Endothelial cell of umbilical vein (primary cell): ENCODE measurements at regions not wholly inside any gene's neighbourhood (a gene's known extent, or its start where the extent isn't known, plus 50 kb on each side); places are given as distances from the start of the nearest gene placed in this dataset.
A peak's percentile ranks its signal among the peaks of the same experiment; 100 is the strongest.

Source experiments
- BruUV-seq: library from RNA; stranded (reverse); fragments of 400-500 nt; replicated peaks from 2 replicates; lab custom pipeline; 2021; lab: Mats Ljungman, UMichigan
- CTCF ChIA-PET: fragments of 300-600, 350-600 bp; sonication (Branson Sonifier 250); formaldehyde crosslinking; loops from one replicate; lab custom pipeline; 2021; ENCODE audit warnings: antibody characterized with exemption, inconsistent platforms; lab: Charles Lee
- POLR2A ChIA-PET: fragments of 300-600, 350-600 bp; sonication (Branson Sonifier 250); formaldehyde crosslinking; loops from one replicate; lab custom pipeline; 2021; ENCODE audit warnings: antibody characterized with exemption, inconsistent platforms; lab: Charles Lee
- DNase-seq: peaks from one replicate; pipeline ENCODE4 v3.0.0-alpha.2; 2011; ENCODE audit warnings: low read depth, low spot score
- FAIRE-seq: peaks from 2 replicates; lab custom pipeline; 2011; peaks lifted over from hg19 to GRCh38; lab: Jason Lieb, UNC
- H2AFZ ChIP-seq: 2 replicates; pipeline ENCODE4 v1.6.0; 2012; ENCODE audit warnings: low read depth, low read length, control low read depth, inconsistent platforms
- H3K27ac ChIP-seq: 2 replicates; pipeline ENCODE4 v1.5.1; 2011; ENCODE audit warnings: low read depth, mild to moderate bottlenecking, control low read depth, low read length, moderate library complexity; ENCODE audit not compliant: insufficient read depth
- H3K27me3 ChIP-seq, 2 experiments: 2 replicates each; pipeline versions ENCODE4 v1.6.0 to v1.6.1; 2011; ENCODE audit warnings: low read length in 2 of 2, mixed read lengths in 1 of 2; ENCODE audit not compliant: control insufficient read depth in 2 of 2, insufficient read depth in 2 of 2
- H3K36me3 ChIP-seq, 2 experiments: 2 replicates in 1 of 2; 3 replicates in 1 of 2; pipeline ENCODE4 v1.5.1; 2011; ENCODE audit warnings: low read length in 2 of 2, mild to moderate bottlenecking in 1 of 2, moderate library complexity in 1 of 2; ENCODE audit not compliant: control insufficient read depth in 2 of 2, insufficient read depth in 2 of 2; ENCODE audit errors: extremely low read depth in 1 of 2
- H3K4me1 ChIP-seq: 3 replicates; pipeline ENCODE4 v1.5.1; 2011; ENCODE audit warnings: mild to moderate bottlenecking, low read length; ENCODE audit not compliant: control insufficient read depth, insufficient read depth; ENCODE audit errors: extremely low read depth
- H3K4me2 ChIP-seq: 2 replicates; pipeline ENCODE4 v1.6.1; 2011; ENCODE audit warnings: low read length, control low read depth, mixed read lengths; ENCODE audit not compliant: insufficient read depth
- H3K4me3 ChIP-seq, 3 experiments: fragments of 200-600 bp in 1 of 3; sonication (generic), shearing (Covaris generic) in 1 of 3; replicated peaks in 1 of 3; 2 replicates each; pipeline ENCODE4 v1.5.1; 2011 to 2016; ENCODE audit warnings: control low read depth in 3 of 3, low read length in 3 of 3, mild to moderate bottlenecking in 2 of 3, inconsistent platforms in 1 of 3, low read depth in 1 of 3, moderate library complexity in 1 of 3; ENCODE audit not compliant: insufficient read depth in 1 of 3
- H3K79me2 ChIP-seq: 2 replicates; pipeline ENCODE4 v1.6.0; 2012; ENCODE audit warnings: low read length, inconsistent platforms; ENCODE audit not compliant: control insufficient read depth, insufficient read depth
- H3K9ac ChIP-seq: replicated peaks from 2 replicates; pipeline ENCODE3; 2011; ENCODE audit warnings: low read length, control low read depth; ENCODE audit not compliant: insufficient read depth; ENCODE audit errors: extremely low read depth
- H3K9me1 ChIP-seq: replicated peaks from 3 replicates; pipeline ENCODE4 v1.6.0; 2011; ENCODE audit warnings: mild to moderate bottlenecking, low read length; ENCODE audit not compliant: control insufficient read depth, insufficient read depth; ENCODE audit errors: extremely low read depth
- H3K9me3 ChIP-seq: replicated peaks from 2 replicates; pipeline ENCODE4 v1.5.1; 2012; ENCODE audit warnings: low read length, inconsistent platforms; ENCODE audit not compliant: control insufficient read depth, insufficient read depth
- H4K20me1 ChIP-seq: replicated peaks from 2 replicates; pipeline ENCODE3; 2011; ENCODE audit warnings: mild to moderate bottlenecking, low read length; ENCODE audit not compliant: control insufficient read depth, insufficient read depth; ENCODE audit errors: extremely low read depth
- CTCF ChIP-seq, 2 donors: IDR thresholded peaks; 1 replicate in 1 of 2; 2 replicates in 1 of 2; pipeline ENCODE4 v1.5.1; 2011; ENCODE audit warnings: low read length in 2 of 2, mild to moderate bottlenecking in 2 of 2, moderate library complexity in 2 of 2, control low read depth in 1 of 2, inconsistent platforms in 1 of 2, low read depth in 1 of 2; ENCODE audit not compliant: insufficient read depth in 1 of 2; ENCODE audit errors: extremely low read depth in 1 of 2
- EZH2 ChIP-seq: IDR thresholded peaks from 2 replicates; pipeline ENCODE4 v1.6.1; 2012; ENCODE audit warnings: borderline replicate concordance, low read depth, mild to moderate bottlenecking, moderate library complexity, low read length, inconsistent platforms; ENCODE audit not compliant: severe bottlenecking
- FOS ChIP-seq: IDR thresholded peaks from 2 replicates; pipeline ENCODE4 v1.6.1; 2011; ENCODE audit warnings: mild to moderate bottlenecking, low read length, moderate library complexity, borderline replicate concordance; ENCODE audit not compliant: insufficient read depth
- GATA2 ChIP-seq: IDR thresholded peaks from 2 replicates; pipeline ENCODE4 v1.7.0; 2011; ENCODE audit warnings: low read depth, mild to moderate bottlenecking, moderate library complexity, mixed read lengths, low read length; ENCODE audit not compliant: insufficient read length, insufficient read depth
- JUN ChIP-seq: IDR thresholded peaks from 2 replicates; pipeline ENCODE4 v1.6.1; 2011; ENCODE audit warnings: borderline replicate concordance, low read depth; ENCODE audit not compliant: insufficient read length, insufficient read depth
- MAX ChIP-seq: IDR thresholded peaks from 2 replicates; pipeline ENCODE4 v1.6.1; 2011; ENCODE audit not compliant: insufficient read depth, insufficient read length
- MYC ChIP-seq: IDR thresholded peaks from one replicate; pipeline ENCODE4 v1.6.1; 2011; ENCODE audit warnings: mild to moderate bottlenecking, low read depth, low read length
- POLR2A ChIP-seq: IDR thresholded peaks from 2 replicates; pipeline ENCODE4 v1.6.1; 2012; ENCODE audit warnings: low read depth, mild to moderate bottlenecking, control low read depth, low read length
- POLR2AphosphoS5 ChIP-seq: IDR thresholded peaks from 2 replicates; pipeline ENCODE4 v1.6.1; 2012; ENCODE audit warnings: low read depth, mild to moderate bottlenecking, control low read depth, low read length, moderate library complexity; ENCODE audit not compliant: insufficient read depth
- dilution Hi-C: fragments of 300-500 bp; cut with MboI; formaldehyde crosslinking; loops from one replicate; pipeline ENCODE4 v1.15.0; 2019; ENCODE audit warnings: low sequenced_read_pairs; ENCODE audit not compliant: extremely low pct_ligation_motif_present
- intact Hi-C: fragments of 100-400 bp; cut with micrococcal nuclease; formaldehyde crosslinking; loops from one replicate; pipeline ENCODE4 v1.10.0; 2022

GRCh38 chr6:5850848-5851255 lies 155.9 kb downstream of the NRN1 start:
- no peak for FAIRE-seq
- CTCF ChIA-PET: interaction anchor here (1.9 kb wide), 1 partner anchor 380 kb away, joined by 7 read pairs; no protein-coding TSS in a partner anchor

More at GRCh38 chr6:5850848-5851255, 155.9 kb downstream of the NRN1 start:
- H4K20me1 ChIP-seq: no peaks in the 10 kb centered on the region
- no peaks in the 10 kb centered on the region for H3K9me1 ChIP-seq
- H3K4me2 ChIP-seq: peak overlapping the region; percentile 66
- no peaks in the 10 kb centered on the region for H3K79me2 ChIP-seq
- H2AFZ ChIP-seq: peak overlapping the region; percentile 69
- H3K4me1 ChIP-seq: no peaks in the 10 kb centered on the region
- DNase-seq: no peak
- H3K27me3 ChIP-seq: peaks cover 2 to 4% of the 10 kb centered on the region in 2 experiments
- no TSS peak for BruUV-seq
- no peak for TF ChIP-seq MYC
- TF ChIP-seq POLR2A: no peak
- no peak for TF ChIP-seq FOS
- TF ChIP-seq EZH2: no peak
- TF ChIP-seq GATA2: no peak
- TF ChIP-seq MAX: no peak
- TF ChIP-seq POLR2AphosphoS5: no peak
- TF ChIP-seq JUN: no peak
- no peak for TF ChIP-seq CTCF (IDR thresholded peaks at IDR 0.05; ENCODE audit: extremely low read depth in 1 of 2, insufficient read depth in 1 of 2, low read depth in 1 of 2, low read length in 2 of 2)
- H3K36me3 ChIP-seq: no peaks in the 10 kb centered on the region
- POLR2A ChIA-PET: no interaction called here
- dilution Hi-C loops (no loop called here), intact Hi-C loops (no loop called here)
- H3K4me3 ChIP-seq: no peak overlapping the region
- no peak overlapping the region for H3K9ac ChIP-seq
- no peak overlapping the region for H3K27ac ChIP-seq
- H3K9me3 ChIP-seq: no peaks in the 10 kb centered on the region
